H9 (cell line): ENCODE measurements at regions not wholly inside any gene's neighbourhood (a gene's known extent, or its start where the extent isn't known, plus 50 kb on each side); places are given as distances from the start of the nearest gene placed in this dataset.

Experiments used
- DNase-seq: peaks from one replicate; pipeline ENCODE4 v3.0.0-alpha.2; 2017
- H2AFZ ChIP-seq: one replicate; pipeline ENCODE4 v1.6.1; 2013; ENCODE audit warnings: mild to moderate bottlenecking, low read length, control low read depth, moderate library complexity
- H2AK5ac ChIP-seq: 2 replicates; pipeline ENCODE4 v1.6.1; 2013; ENCODE audit warnings: low read length, control low read depth, mixed read lengths; ENCODE audit not compliant: insufficient read length
- H2BK120ac ChIP-seq: one replicate; pipeline ENCODE4 v1.6.1; 2013; ENCODE audit warnings: low read depth, mild to moderate bottlenecking, low read length, control low read depth, inconsistent platforms; ENCODE audit not compliant: poor library complexity, severe bottlenecking
- H2BK12ac ChIP-seq: 2 replicates; pipeline ENCODE4 v1.6.1; 2013; ENCODE audit warnings: low read length, control low read depth, mixed read lengths, low read depth; ENCODE audit not compliant: insufficient read length
- H2BK15ac ChIP-seq: 2 replicates; pipeline ENCODE4 v1.6.1; 2013; ENCODE audit warnings: low read depth, low read length, control low read depth
- H2BK20ac ChIP-seq: one replicate; pipeline ENCODE4 v1.6.1; 2013; ENCODE audit warnings: low read depth, mild to moderate bottlenecking, low read length, control low read depth, inconsistent platforms; ENCODE audit not compliant: poor library complexity, severe bottlenecking
- H2BK5ac ChIP-seq: 2 replicates; pipeline ENCODE4 v1.6.1; 2013; ENCODE audit warnings: low read length, control low read depth, mixed read lengths; ENCODE audit not compliant: insufficient read length
- H3K14ac ChIP-seq: 2 replicates; pipeline ENCODE4 v1.6.1; 2013; ENCODE audit warnings: low read length, control low read depth; ENCODE audit not compliant: insufficient read depth
- H3K18ac ChIP-seq: 2 replicates; pipeline ENCODE4 v1.6.1; 2013; ENCODE audit warnings: low read depth, mild to moderate bottlenecking, mixed read lengths, low read length, control low read depth; ENCODE audit not compliant: insufficient read length
- H3K23ac ChIP-seq: 2 replicates; pipeline ENCODE4 v1.6.1; 2013; ENCODE audit warnings: low read length, control low read depth, mixed read lengths, low read depth; ENCODE audit not compliant: insufficient read length
- H3K23me2 ChIP-seq: 2 replicates; pipeline ENCODE4 v1.6.1; 2013; ENCODE audit warnings: low read depth, mild to moderate bottlenecking, mixed read lengths, low read length, control low read depth; ENCODE audit not compliant: insufficient read length, poor library complexity, severe bottlenecking
- H3K27ac ChIP-seq: 2 replicates; pipeline ENCODE4 v1.5.1; 2013; ENCODE audit warnings: low read length, control low read depth, mixed read lengths, low read depth; ENCODE audit not compliant: insufficient read length
- H3K27me3 ChIP-seq: 2 replicates; pipeline ENCODE4 v1.6.1; 2013; ENCODE audit warnings: low read length, control low read depth, inconsistent platforms; ENCODE audit not compliant: insufficient read depth
- H3K4ac ChIP-seq: 2 replicates; pipeline ENCODE4 v1.6.1; 2013; ENCODE audit warnings: low read depth, mild to moderate bottlenecking, control low read depth, inconsistent platforms, low read length, moderate library complexity
- H3K4me1 ChIP-seq: 2 replicates; pipeline ENCODE4 v1.6.1; 2013; ENCODE audit warnings: low read length, control low read depth, inconsistent platforms; ENCODE audit not compliant: insufficient read depth
- H3K4me2 ChIP-seq: 2 replicates; pipeline ENCODE4 v1.6.1; 2013; ENCODE audit warnings: low read length, control low read depth, mixed read lengths; ENCODE audit not compliant: insufficient read length, insufficient read depth
- H3K56ac ChIP-seq: 2 replicates; pipeline ENCODE4 v1.6.1; 2013; ENCODE audit warnings: low read depth, mild to moderate bottlenecking, mixed read lengths, low read length, control low read depth; ENCODE audit not compliant: insufficient read length
- H3K79me1 ChIP-seq: 2 replicates; pipeline ENCODE4 v1.6.1; 2013; ENCODE audit warnings: low read depth, mild to moderate bottlenecking, moderate library complexity, low read length, control low read depth, inconsistent platforms; ENCODE audit not compliant: insufficient read depth, poor library complexity, severe bottlenecking
- H3K79me2 ChIP-seq: 2 replicates; pipeline ENCODE4 v1.6.1; 2013; ENCODE audit warnings: low read length, control low read depth, inconsistent platforms; ENCODE audit not compliant: insufficient read depth
- H3K9ac ChIP-seq: 2 replicates; pipeline ENCODE4 v1.6.1; 2013; ENCODE audit warnings: low read length, control low read depth, mixed read lengths; ENCODE audit not compliant: insufficient read length; ENCODE audit errors: extremely low read depth
- H3K9me3 ChIP-seq: one replicate; pipeline ENCODE4 v1.6.1; 2013; ENCODE audit warnings: low read depth, low read length, inconsistent platforms; ENCODE audit not compliant: control insufficient read depth
- H3T11ph ChIP-seq: one replicate; pipeline ENCODE4 v1.6.1; 2013; ENCODE audit warnings: mild to moderate bottlenecking, low read length, control low read depth, inconsistent platforms
- H4K20me1 ChIP-seq: one replicate; pipeline ENCODE4 v1.6.1; 2013; ENCODE audit not compliant: control insufficient read depth, insufficient read length, insufficient read depth
- H4K5ac ChIP-seq: 2 replicates; pipeline ENCODE4 v1.6.1; 2013; ENCODE audit warnings: low read depth, mild to moderate bottlenecking, mixed read lengths, low read length, control low read depth; ENCODE audit not compliant: insufficient read length
- H4K8ac ChIP-seq: replicated peaks from 2 replicates; pipeline ENCODE4 v1.6.1; 2013; ENCODE audit warnings: low read length, control low read depth, mixed read lengths, low read depth; ENCODE audit not compliant: insufficient read length
- H4K91ac ChIP-seq: 2 replicates; pipeline ENCODE4 v1.6.1; 2013; ENCODE audit warnings: low read depth, mild to moderate bottlenecking, moderate library complexity, mixed read lengths, low read length, control low read depth; ENCODE audit not compliant: insufficient read length
- H3K27ac Mint-ChIP-seq, 3 experiments: 2 replicates in 2 of 3; 3 replicates in 1 of 3; pipeline ENCODE4 v1.8.0; 2020 to 2021; ENCODE audit warnings: mixed read lengths in 3 of 3, mild to moderate bottlenecking in 1 of 3, moderate library complexity in 1 of 3
- H3K27me3 Mint-ChIP-seq: 2 replicates; pipeline ENCODE4 v1.8.0; 2021; ENCODE audit warnings: low read depth, mild to moderate bottlenecking, moderate library complexity, mixed read lengths
- H3K36me3 Mint-ChIP-seq, 3 experiments: 2 replicates in 2 of 3; 3 replicates in 1 of 3; pipeline ENCODE4 v1.8.0; 2020 to 2021; ENCODE audit warnings: low read depth in 3 of 3, mixed read lengths in 3 of 3; ENCODE audit not compliant: insufficient read depth in 1 of 3
- H3K4me1 Mint-ChIP-seq, 2 experiments: 2 replicates each; pipeline ENCODE4 v1.8.0; 2020; ENCODE audit warnings: mixed read lengths in 2 of 2
- H3K4me3 Mint-ChIP-seq, 2 experiments: 2 replicates in 1 of 2; 3 replicates in 1 of 2; pipeline ENCODE4 v1.8.0; 2020 to 2021; ENCODE audit warnings: mild to moderate bottlenecking in 2 of 2, mixed read lengths in 2 of 2, moderate library complexity in 1 of 2
- H3K9me3 Mint-ChIP-seq, 2 experiments: 2 replicates in 1 of 2; 3 replicates in 1 of 2; pipeline ENCODE4 v1.8.0; 2020; ENCODE audit warnings: mild to moderate bottlenecking in 2 of 2, mixed read lengths in 2 of 2, moderate library complexity in 1 of 2
- CTCF ChIP-seq: fragments of 200-600 bp; sonication (generic); conservative IDR thresholded peaks from 3 replicates; pipeline ENCODE4 v1.8.0; 2021; ENCODE audit warnings: antibody characterized with exemption, mild to moderate bottlenecking
- WGBS: extraction: QIAGEN DNeasy Blood & Tissue Kit; methylation state at CpG from one replicate; pipeline ENCODE4 v1.1.7; 2013; ENCODE audit warnings: missing lambda C conversion rate, low lambda C conversion rate, mixed read lengths; ENCODE audit not compliant: insufficient read length; ENCODE audit errors: extremely low coverage; 5-methylcytosine and 5-hydroxymethylcytosine counted together

DNA sequence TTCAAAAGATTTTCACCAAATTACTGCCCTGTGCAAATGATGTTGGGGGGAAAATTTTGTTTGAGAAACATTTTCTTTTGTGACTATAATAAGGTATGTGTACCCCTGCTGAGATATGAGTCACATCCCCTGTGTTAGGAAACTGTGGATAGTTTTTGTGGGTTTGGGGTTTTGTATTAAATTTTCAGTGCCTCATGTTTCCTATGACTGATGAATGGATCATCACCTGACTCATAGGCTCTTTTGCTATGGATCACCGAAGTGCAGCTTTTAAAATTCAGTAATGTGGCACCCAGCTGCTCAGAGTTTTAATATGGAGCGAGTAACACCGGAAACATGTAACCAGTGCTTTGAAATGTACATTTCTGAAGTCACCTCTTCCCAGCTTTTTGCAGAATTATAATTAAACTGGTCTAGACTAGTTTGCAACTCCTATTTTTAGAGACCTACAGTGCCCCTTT lies 167.4 kb upstream of the HMGA2 start:
- Histone ChIP-seq H3K14ac (no peak overlapping the region), H2AK5ac (no peak overlapping the region), H4K5ac (no peak overlapping the region), H3K9me3 (no peaks in the 10 kb centered on the region), H3K56ac (no peak overlapping the region), H3K23ac (no peak overlapping the region), H2AFZ (no peak overlapping the region), H2BK15ac (no peak overlapping the region), H3K9ac (no peak overlapping the region), H3K79me2 (no peaks in the 10 kb centered on the region), H4K8ac (no peak overlapping the region), H3K27ac (no peak overlapping the region), H3T11ph (no peak overlapping the region), H3K27me3 (no peaks in the 10 kb centered on the region), H2BK120ac (no peak overlapping the region), H4K20me1 (no peaks in the 10 kb centered on the region), H2BK5ac (no peak overlapping the region), H4K91ac (no peak overlapping the region), H3K4me2 (no peak overlapping the region), H2BK12ac (no peak overlapping the region), H2BK20ac (no peak overlapping the region), H3K18ac (no peak overlapping the region), H3K4ac (no peak overlapping the region), H3K4me1 (peaks cover 4% of the 10 kb centered on the region; the same call in 1 of the 2 replicates), H3K79me1 (no peaks in the 10 kb centered on the region), H3K23me2 (no peaks in the 10 kb centered on the region)
- H3K4me3 Mint-ChIP-seq: no peak overlapping the region
- peaks cover 16 to 21% of the 10 kb centered on the region in 2 experiments for H3K4me1 Mint-ChIP-seq
- no peaks in the 10 kb centered on the region; a peak in 1 of 7 replicates for H3K36me3 Mint-ChIP-seq
- no peak for TF ChIP-seq CTCF
- H3K27me3 Mint-ChIP-seq: no peaks in the 10 kb centered on the region; the same call in 1 of the 2 replicates
- DNase-seq: no peak
- no CpG with 5 or more reads among the region's 3 CpGs for WGBS
- no peak overlapping the region for H3K27ac Mint-ChIP-seq
- no peaks in the 10 kb centered on the region for H3K9me3 Mint-ChIP-seq
